C4-2B (cell line): ENCODE measurements at regions not wholly inside any gene's neighbourhood (a gene's known extent, or its start where the extent isn't known, plus 50 kb on each side); places are given as distances from the start of the nearest gene placed in this dataset.

Experiments used
- ZFX ChIP-seq: fragments of 450-650 bp; IDR thresholded peaks from 2 replicates; pipeline ENCODE4 v1.6.1; 2017
- TF ChIP-seq, protein P1 (sequence below): fragments of 450-650 bp; conservative IDR thresholded peaks from 2 replicates; pipeline ENCODE4 v1.5.1; 2017; ENCODE audit warnings: mild to moderate bottlenecking

DNA sequence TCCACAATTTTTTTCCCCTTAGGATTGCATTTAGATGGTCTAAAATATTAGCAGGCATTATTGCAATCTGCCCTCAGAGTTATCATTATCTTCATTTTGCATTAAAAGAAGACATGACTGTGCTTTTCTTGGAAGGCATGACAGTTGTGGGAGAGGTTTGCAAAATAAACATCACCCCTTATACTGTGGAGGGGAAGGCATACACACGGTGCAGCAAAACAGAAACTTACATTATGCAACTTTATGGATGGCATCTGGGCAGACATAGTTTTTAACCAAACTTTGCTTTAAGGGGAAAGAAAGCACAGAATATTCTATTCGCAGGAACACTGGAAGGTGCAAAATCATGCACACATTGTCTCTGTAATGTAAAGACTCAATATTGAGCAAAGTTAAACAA is 505.8 kb upstream of the ADAMTS16 start:
- TF ChIP-seq, protein P1, sequence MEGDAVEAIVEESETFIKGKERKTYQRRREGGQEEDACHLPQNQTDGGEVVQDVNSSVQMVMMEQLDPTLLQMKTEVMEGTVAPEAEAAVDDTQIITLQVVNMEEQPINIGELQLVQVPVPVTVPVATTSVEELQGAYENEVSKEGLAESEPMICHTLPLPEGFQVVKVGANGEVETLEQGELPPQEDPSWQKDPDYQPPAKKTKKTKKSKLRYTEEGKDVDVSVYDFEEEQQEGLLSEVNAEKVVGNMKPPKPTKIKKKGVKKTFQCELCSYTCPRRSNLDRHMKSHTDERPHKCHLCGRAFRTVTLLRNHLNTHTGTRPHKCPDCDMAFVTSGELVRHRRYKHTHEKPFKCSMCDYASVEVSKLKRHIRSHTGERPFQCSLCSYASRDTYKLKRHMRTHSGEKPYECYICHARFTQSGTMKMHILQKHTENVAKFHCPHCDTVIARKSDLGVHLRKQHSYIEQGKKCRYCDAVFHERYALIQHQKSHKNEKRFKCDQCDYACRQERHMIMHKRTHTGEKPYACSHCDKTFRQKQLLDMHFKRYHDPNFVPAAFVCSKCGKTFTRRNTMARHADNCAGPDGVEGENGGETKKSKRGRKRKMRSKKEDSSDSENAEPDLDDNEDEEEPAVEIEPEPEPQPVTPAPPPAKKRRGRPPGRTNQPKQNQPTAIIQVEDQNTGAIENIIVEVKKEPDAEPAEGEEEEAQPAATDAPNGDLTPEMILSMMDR = no peak
- no peak for TF ChIP-seq ZFX
